ENCODE measurements at regions not wholly inside any gene's neighbourhood (a gene's known extent, or its start where the extent isn't known, plus 50 kb on each side); places are given as distances from the start of the nearest gene placed in this dataset.

DNA sequence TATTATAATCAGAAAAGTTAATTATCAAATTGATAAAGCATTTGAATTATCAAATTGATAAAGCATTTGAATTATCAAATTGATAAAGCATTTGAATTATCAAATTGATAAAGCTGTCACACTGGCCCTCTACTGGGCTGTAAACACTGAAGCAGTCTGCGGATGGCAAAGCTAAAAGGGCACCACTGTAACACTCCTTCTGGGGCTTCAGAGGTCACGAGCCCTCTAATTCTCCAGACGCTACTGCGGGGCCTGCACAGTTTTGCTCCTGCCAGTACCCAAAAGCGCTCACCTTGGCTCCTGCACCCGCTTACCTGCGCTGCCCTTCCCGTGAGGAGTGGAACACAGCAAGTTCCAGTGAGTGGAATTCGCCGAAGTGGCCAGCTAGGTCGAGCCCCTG lies 409.0 kb upstream of the KCNMB2 start:
- TF ChIP-seq, protein P1, sequence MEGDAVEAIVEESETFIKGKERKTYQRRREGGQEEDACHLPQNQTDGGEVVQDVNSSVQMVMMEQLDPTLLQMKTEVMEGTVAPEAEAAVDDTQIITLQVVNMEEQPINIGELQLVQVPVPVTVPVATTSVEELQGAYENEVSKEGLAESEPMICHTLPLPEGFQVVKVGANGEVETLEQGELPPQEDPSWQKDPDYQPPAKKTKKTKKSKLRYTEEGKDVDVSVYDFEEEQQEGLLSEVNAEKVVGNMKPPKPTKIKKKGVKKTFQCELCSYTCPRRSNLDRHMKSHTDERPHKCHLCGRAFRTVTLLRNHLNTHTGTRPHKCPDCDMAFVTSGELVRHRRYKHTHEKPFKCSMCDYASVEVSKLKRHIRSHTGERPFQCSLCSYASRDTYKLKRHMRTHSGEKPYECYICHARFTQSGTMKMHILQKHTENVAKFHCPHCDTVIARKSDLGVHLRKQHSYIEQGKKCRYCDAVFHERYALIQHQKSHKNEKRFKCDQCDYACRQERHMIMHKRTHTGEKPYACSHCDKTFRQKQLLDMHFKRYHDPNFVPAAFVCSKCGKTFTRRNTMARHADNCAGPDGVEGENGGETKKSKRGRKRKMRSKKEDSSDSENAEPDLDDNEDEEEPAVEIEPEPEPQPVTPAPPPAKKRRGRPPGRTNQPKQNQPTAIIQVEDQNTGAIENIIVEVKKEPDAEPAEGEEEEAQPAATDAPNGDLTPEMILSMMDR (IDR thresholded peaks at IDR 0.05): no peak
- TF ChIP-seq POLR2AphosphoS5 (IDR thresholded peaks at IDR 0.05) (no peak), POLR2A (IDR thresholded peaks at IDR 0.05) (no peak), EP300 (IDR thresholded peaks at IDR 0.05) (no peak)
